ENCODE measurements at regions not wholly inside any gene's neighbourhood (a gene's known extent, or its start where the extent isn't known, plus 50 kb on each side); places are given as distances from the start of the nearest gene placed in this dataset.

DNA sequence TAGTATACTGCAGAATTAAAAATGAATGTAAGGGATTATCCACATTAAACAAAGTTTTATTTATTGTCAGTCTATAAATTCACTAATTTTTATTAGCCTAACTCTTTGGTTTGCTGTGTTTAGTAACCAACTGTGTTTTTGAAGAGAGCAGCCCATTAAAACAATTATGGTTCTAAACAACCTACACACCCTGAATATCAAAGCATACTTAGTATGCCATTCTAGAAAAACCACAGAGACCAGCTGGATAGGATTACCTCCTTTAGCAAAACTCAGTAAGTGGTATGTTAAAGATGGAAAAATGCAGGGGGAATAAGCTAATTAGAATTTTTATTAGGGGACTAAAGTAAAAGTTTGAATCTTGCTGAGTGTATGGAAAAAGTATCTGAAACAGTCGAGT, 1981.7 kb upstream of the NUDT12 start:
- DNase-seq (ENCODE audit: low spot score in 2 of 2): no peak
- no peaks in the 10 kb centered on the region for H3K36me3 ChIP-seq
- H3K9me3 ChIP-seq: no peaks in the 10 kb centered on the region
- no peaks in the 10 kb centered on the region for H3K4me1 ChIP-seq
- no peak overlapping the region for H3K4me3 ChIP-seq
- no peaks in the 10 kb centered on the region for H3K27me3 ChIP-seq
- intact Hi-C loops (cut with DNase I): no loop called here
- no peak overlapping the region for H3K27ac ChIP-seq
- TF ChIP-seq, protein P1, sequence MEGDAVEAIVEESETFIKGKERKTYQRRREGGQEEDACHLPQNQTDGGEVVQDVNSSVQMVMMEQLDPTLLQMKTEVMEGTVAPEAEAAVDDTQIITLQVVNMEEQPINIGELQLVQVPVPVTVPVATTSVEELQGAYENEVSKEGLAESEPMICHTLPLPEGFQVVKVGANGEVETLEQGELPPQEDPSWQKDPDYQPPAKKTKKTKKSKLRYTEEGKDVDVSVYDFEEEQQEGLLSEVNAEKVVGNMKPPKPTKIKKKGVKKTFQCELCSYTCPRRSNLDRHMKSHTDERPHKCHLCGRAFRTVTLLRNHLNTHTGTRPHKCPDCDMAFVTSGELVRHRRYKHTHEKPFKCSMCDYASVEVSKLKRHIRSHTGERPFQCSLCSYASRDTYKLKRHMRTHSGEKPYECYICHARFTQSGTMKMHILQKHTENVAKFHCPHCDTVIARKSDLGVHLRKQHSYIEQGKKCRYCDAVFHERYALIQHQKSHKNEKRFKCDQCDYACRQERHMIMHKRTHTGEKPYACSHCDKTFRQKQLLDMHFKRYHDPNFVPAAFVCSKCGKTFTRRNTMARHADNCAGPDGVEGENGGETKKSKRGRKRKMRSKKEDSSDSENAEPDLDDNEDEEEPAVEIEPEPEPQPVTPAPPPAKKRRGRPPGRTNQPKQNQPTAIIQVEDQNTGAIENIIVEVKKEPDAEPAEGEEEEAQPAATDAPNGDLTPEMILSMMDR (IDR thresholded peaks at IDR 0.05): no peak

DNA sequence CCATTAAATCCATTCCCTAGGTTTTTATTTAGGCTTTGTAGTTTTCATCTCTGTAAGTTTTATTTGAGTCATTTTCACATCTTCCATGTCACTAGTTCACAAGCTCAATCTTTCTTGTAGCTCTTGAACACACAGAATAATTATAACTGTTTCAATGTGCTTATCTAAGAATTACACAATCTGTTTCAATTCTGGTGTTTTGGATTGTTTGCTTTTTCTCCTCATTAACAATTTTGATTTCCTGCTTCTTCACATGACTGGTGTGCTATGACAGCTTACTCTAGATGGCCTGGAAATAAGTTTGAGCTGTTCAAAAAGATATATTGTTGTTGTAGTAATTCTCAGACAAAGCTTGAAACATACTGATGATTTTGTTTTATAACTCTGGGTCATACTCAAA, 1974.1 kb upstream of the NUDT12 start:
- TF ChIP-seq, protein P1 (IDR thresholded peaks at IDR 0.05): no peak
- Histone ChIP-seq H3K4me3 (no peak overlapping the region), H3K9me3 (no peaks in the 10 kb centered on the region), H3K27ac (no peak overlapping the region), H3K36me3 (no peaks in the 10 kb centered on the region), H3K4me1 (no peaks in the 10 kb centered on the region), H3K27me3 (no peaks in the 10 kb centered on the region)
- DNase-seq (ENCODE audit: low spot score in 2 of 2): no peak
- intact Hi-C loops (cut with DNase I): no loop called here

DNA sequence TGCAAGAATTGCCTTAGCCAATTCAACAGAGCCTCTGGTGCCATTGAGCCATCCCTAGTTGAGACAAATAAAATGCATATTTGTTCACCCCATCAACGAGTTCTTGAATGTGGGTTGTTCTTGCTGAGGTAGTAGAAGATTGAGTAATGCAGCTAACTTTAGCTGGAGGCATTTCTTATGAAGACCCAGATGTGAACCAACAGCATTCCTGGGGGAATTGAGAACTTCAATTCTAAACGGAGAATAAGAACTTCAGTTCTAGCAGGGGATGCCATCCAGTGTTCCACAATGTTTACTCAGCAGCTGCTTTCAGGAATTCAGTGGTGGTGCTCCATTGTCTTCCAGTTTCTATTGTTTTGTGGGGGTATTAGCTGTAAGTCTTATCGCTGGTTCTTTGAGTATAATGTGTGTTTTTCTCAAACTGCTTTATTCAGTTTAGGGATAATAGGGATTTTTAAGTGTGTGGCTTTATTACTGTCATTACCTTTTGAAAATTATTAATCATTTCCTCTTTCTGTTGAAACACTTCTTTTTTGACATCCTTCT, 1968.2 kb upstream of the NUDT12 start:
- TF ChIP-seq, protein P1 (IDR thresholded peaks at IDR 0.05): no peak
- H3K9me3 ChIP-seq: peaks cover 0 to 6% of the 10 kb centered on the region in 2 donors
- H3K4me3 ChIP-seq: no peak overlapping the region
- no peak for DNase-seq (ENCODE audit: low spot score in 2 of 2)
- no peaks in the 10 kb centered on the region for H3K27me3 ChIP-seq
- no peaks in the 10 kb centered on the region for H3K4me1 ChIP-seq
- intact Hi-C loops (cut with DNase I): no loop called here
- no peaks in the 10 kb centered on the region for H3K36me3 ChIP-seq
- H3K27ac ChIP-seq: no peak overlapping the region

DNA sequence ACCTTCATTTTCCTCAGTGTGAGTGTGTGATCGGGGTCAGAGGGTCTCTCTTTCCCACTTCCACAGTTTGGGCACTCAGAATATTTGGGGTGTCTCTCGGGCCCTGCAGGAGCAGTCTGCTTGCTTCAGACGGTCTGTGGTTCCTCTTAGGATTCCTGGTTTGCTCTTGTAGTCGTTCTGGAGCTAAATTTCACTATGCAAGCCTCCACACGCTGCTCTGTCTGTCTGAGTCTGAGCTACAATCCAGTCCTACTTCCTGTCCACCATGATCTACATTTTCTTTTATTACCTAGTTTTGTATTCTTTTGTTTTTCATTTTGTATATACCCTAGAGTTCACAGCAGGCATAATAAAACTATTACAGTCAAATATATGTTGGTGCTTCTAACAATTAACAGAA, 1967.3 kb upstream of the NUDT12 start:
- H3K36me3 ChIP-seq: no peaks in the 10 kb centered on the region
- no peaks in the 10 kb centered on the region for H3K27me3 ChIP-seq
- H3K9me3 ChIP-seq: peaks cover 0 to 6% of the 10 kb centered on the region in 2 donors
- DNase-seq (ENCODE audit: low spot score in 2 of 2): no peak
- H3K27ac ChIP-seq: no peak overlapping the region
- TF ChIP-seq, protein P1 (IDR thresholded peaks at IDR 0.05): no peak
- H3K4me1 ChIP-seq: no peaks in the 10 kb centered on the region
- intact Hi-C loops (cut with DNase I): no loop called here
- H3K4me3 ChIP-seq: no peak overlapping the region

DNA sequence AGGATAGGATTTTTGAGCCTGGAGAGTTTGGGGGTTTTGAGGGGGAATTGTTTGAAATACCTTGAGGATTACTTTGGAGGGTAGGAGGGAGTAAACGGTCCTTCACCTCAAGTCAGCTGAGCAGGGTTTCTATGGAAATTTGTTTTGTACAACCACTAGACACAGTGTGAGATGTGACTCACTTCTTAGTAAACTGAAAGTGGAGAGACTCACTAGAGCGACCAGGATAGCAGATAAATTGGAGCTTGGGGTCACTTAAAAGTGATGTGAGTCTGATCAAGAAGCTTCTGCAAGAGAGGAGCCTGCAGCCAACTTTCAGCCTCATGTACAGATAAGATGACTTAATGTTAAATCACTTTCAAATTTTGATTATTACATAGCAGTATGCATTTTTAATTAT, 1945.9 kb upstream of the NUDT12 start:
- H3K4me1 ChIP-seq: no peaks in the 10 kb centered on the region
- H3K27ac ChIP-seq: no peak overlapping the region
- no peaks in the 10 kb centered on the region for H3K9me3 ChIP-seq
- H3K27me3 ChIP-seq: no peaks in the 10 kb centered on the region
- DNase-seq (ENCODE audit: low spot score in 2 of 2): no peak
- H3K36me3 ChIP-seq: no peaks in the 10 kb centered on the region
- H3K4me3 ChIP-seq: no peak overlapping the region
- TF ChIP-seq, protein P1 (IDR thresholded peaks at IDR 0.05): no peak
- intact Hi-C loops (cut with DNase I): no loop called here

DNA sequence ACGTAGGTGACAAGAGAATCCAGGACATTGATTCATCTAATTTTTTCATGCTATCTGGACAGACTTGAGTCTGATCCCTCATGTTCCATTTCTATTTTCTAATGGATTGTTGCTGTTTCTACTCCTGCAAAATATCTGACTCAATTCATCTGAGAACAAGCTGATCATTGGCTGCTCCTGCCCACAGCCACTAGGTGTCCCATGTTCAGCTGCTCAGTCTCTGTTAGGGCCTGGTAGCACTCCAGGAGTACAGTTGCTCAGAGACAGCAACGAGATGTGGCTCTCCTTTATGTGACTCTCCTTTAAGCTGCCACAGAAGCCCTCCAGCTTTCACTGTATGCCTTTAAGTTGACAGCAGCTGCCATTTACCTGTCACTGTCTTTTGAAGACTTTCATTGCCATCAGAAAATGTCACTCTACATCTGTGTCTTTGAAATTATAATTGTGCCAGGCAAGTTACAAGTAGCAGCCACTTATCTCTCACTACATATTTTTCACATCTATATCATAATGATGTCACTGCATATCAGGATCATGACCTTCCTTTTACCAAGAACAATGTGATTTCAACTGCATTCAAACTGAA, 1944.2 kb upstream of the NUDT12 start:
- no peaks in the 10 kb centered on the region for H3K4me1 ChIP-seq
- DNase-seq (ENCODE audit: low spot score in 2 of 2): no peak
- no peak overlapping the region for H3K4me3 ChIP-seq
- TF ChIP-seq, protein P1 (IDR thresholded peaks at IDR 0.05): no peak
- no peaks in the 10 kb centered on the region for H3K36me3 ChIP-seq
- intact Hi-C loops (cut with DNase I): no loop called here
- H3K27me3 ChIP-seq: no peaks in the 10 kb centered on the region
- no peaks in the 10 kb centered on the region for H3K9me3 ChIP-seq
- H3K27ac ChIP-seq: no peak overlapping the region

All from ascending aorta (tissue), 2 donors.